ENCODE measurements at regions not wholly inside any gene's neighbourhood (a gene's known extent, or its start where the extent isn't known, plus 50 kb on each side); places are given as distances from the start of the nearest gene placed in this dataset.

- in situ Hi-C loops (cut with MboI; ENCODE audit: low sequenced_read_pairs) = no loop called here
- Histone ChIP-seq H4K91ac (ENCODE audit: insufficient read depth, low read depth, low read length) (no peak overlapping the region), H2AK5ac (ENCODE audit: low read depth, low read length) (no peak overlapping the region), H3K18ac (ENCODE audit: low read depth, low read length) (no peak overlapping the region), H2AK9ac (replicated peaks; ENCODE audit: low read depth, low read length, poor library complexity) (no peak overlapping the region), H3K27me3 (ENCODE audit: control insufficient read depth, insufficient read depth, low read length) (no peaks in the 10 kb centered on the region), H3K9me1 (ENCODE audit: insufficient read depth, low read length) (no peaks in the 10 kb centered on the region), H3K79me1 (ENCODE audit: low read depth in 1 of 2, low read length in 2 of 2) (no peaks in the 10 kb centered on the region), H3K4me2 (ENCODE audit: low read depth, low read length) (no peak overlapping the region), H3K4me1 (ENCODE audit: control insufficient read depth, insufficient read depth, low read length) (no peaks in the 10 kb centered on the region), H3K27ac (ENCODE audit: insufficient read depth, low read length) (no peak overlapping the region), H2AFZ (replicated peaks; ENCODE audit: low read length, poor library complexity) (no peak overlapping the region), H4K20me1 (ENCODE audit: insufficient read depth, low read length) (no peaks in the 10 kb centered on the region), H3K23ac (ENCODE audit: low read depth, low read length) (no peak overlapping the region), H3K9me3 (ENCODE audit: control insufficient read depth, insufficient read depth, low read length) (no peaks in the 10 kb centered on the region), H3K9ac (ENCODE audit: low read depth, low read length) (no peak overlapping the region), H3K4ac (ENCODE audit: low read depth, low read length) (no peak overlapping the region), H4K5ac (ENCODE audit: low read depth, low read length) (no peak overlapping the region), H2BK5ac (ENCODE audit: low read depth, low read length, poor library complexity, severe bottlenecking) (no peak overlapping the region), H3K4me3 (ENCODE audit: insufficient read depth, low read depth, low read length) (no peak overlapping the region), H3K36me3 (ENCODE audit: control insufficient read depth, insufficient read depth, low read length) (no peaks in the 10 kb centered on the region), H2BK15ac (ENCODE audit: low read depth, low read length) (no peak overlapping the region), H3K56ac (ENCODE audit: extremely low read depth, insufficient read depth, low read length) (no peak overlapping the region), H4K8ac (ENCODE audit: low read depth in 2 of 2, low read length in 2 of 2) (no peak overlapping the region), H3K14ac (replicated peaks; ENCODE audit: low read depth, low read length) (no peak overlapping the region), H2BK20ac (ENCODE audit: low read depth, low read length) (no peak overlapping the region), H2BK120ac (ENCODE audit: low read depth, low read length) (no peak overlapping the region)
- no CpG with 5 or more reads among the region's 3 CpGs for WGBS, 2 experiments (ENCODE audit: extremely low coverage in 2 of 2, insufficient read length in 1 of 2)
- no peak for ATAC-seq (ENCODE audit: low read depth)
- no TSS peak for BruUV-seq (replicated peaks)
- POLR2A ChIA-PET (ENCODE audit: unreplicated experiment) = no interaction called here
- DNase-seq = no peak
- TF ChIP-seq USF2 (IDR thresholded peaks at IDR 0.05; ENCODE audit: low read depth, low read length) (no peak), RAD21 (IDR thresholded peaks at IDR 0.05; ENCODE audit: low read length) (no peak), ELK1 (IDR thresholded peaks at IDR 0.05; ENCODE audit: borderline replicate concordance, low read depth, low read length) (no peak), NFE2L2 (IDR thresholded peaks at IDR 0.05; ENCODE audit: low read depth, low read length) (no peak), POLR2A (IDR thresholded peaks at IDR 0.05; ENCODE audit: low read depth, low read length) (no peak), CHD1 (IDR thresholded peaks at IDR 0.05; ENCODE audit: low read depth, low read length) (no peak), MXI1 (IDR thresholded peaks at IDR 0.05; ENCODE audit: borderline replicate concordance, low read depth, low read length) (no peak), MAFK (IDR thresholded peaks at IDR 0.05; ENCODE audit: low read depth, low read length) (no peak), SMC3 (IDR thresholded peaks at IDR 0.05; ENCODE audit: low read depth, low read length) (no peak), FOS (IDR thresholded peaks at IDR 0.05; ENCODE audit: low read depth, low read length) (no peak), RFX5 (IDR thresholded peaks at IDR 0.05; ENCODE audit: low read depth, low read length) (no peak), BHLHE40 (IDR thresholded peaks at IDR 0.05; ENCODE audit: low read depth, low read length) (no peak)
- TF ChIP-seq, protein P1, sequence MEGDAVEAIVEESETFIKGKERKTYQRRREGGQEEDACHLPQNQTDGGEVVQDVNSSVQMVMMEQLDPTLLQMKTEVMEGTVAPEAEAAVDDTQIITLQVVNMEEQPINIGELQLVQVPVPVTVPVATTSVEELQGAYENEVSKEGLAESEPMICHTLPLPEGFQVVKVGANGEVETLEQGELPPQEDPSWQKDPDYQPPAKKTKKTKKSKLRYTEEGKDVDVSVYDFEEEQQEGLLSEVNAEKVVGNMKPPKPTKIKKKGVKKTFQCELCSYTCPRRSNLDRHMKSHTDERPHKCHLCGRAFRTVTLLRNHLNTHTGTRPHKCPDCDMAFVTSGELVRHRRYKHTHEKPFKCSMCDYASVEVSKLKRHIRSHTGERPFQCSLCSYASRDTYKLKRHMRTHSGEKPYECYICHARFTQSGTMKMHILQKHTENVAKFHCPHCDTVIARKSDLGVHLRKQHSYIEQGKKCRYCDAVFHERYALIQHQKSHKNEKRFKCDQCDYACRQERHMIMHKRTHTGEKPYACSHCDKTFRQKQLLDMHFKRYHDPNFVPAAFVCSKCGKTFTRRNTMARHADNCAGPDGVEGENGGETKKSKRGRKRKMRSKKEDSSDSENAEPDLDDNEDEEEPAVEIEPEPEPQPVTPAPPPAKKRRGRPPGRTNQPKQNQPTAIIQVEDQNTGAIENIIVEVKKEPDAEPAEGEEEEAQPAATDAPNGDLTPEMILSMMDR (conservative IDR thresholded peaks at IDR 0.05; ENCODE audit: low read depth, low read length) = no peak
- intact Hi-C loops (cut with micrococcal nuclease) = no loop called here
- dilution Hi-C loops (cut with HindIII; ENCODE audit: low sequenced_read_pairs, unreplicated experiment) = no loop called here
- CTCF ChIA-PET = no interaction called here
Measured at GRCh38 chrX:124984140-124984813, 335.4 kb upstream of the TEX13C start.
